HG02623 (cell line): ENCODE measurements at regions not wholly inside any gene's neighbourhood (a gene's known extent, or its start where the extent isn't known, plus 50 kb on each side); places are given as distances from the start of the nearest gene placed in this dataset.

Experiments used
- ATAC-seq: cut with Tn5 transposase; IDR thresholded peaks from one replicate; pipeline ENCODE4 v1.9.1; 2021; ENCODE audit warnings: moderate library complexity; ENCODE audit not compliant: unreplicated experiment

DNA sequence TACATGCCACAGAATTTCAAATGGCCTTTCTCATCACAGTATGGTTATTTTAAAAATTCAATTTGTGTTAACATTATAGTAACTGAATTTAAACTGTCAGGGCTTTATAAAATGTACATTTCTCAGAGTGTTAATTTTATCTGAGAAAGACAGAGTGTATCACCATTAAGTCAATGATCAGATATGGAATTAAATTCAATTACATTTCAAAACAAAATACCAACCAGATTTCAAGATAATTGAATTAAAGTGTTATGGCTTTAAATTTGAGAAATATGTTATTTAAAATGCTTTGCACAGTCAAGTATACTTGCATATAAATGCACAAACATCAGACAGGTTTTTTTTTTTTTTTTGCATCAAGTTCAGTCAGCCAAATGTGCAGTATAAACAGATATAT, 1574.4 kb downstream of the BRINP3 start:
- ATAC-seq, result no peak

DNA sequence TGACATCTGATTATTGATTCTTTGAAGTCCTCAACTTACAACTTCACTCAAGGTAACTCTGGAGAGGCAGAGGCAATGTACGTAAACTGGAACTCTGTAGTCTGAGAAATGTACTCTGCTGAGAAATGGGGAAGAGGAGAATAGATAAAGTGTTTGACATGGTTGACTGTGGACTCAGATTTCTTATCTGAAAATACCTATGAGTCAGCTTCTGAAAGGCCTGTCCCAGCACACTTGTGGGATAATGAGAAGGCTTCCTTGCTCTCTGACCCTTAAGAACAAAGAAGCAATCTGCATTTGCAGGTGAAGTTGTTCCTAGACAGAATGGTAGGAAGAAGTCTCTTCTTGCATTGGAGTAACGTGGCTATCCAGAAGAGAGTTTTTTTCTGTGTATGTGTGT, 1573.5 kb downstream of the BRINP3 start:
- no peak for ATAC-seq

DNA sequence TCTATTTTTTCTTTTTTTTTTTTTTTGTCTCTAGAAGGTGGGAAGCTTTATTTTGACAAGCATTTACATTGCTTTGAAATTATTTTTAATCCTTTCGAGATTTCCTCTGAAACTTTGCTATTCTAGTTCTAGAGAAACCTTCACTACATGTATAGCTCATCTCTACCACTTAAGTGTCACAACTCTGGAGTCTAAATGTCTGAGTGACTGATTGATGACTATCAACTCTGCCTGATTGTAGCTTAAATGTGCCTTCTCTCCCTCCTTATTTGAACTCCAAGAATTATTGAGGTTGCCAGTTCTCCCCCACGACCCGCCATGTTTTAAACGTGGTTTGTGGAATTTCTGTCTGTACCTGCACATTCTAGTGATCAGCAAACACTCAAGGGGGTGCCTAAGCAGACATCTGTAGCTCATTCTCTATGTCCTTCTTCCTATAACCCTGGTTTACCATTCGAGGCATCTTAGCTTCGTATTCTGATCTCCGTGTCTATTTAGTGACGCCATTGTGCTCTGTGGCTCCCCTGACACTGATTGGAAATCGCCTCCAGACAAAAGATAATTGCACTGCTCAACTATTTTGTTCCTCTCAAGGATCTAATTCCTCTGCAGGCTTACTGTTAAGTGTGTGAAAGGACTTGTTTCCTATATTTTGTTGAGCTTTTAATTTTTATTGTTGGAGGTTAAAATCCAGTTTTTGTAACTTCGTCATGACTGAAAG, 1570.6 kb downstream of the BRINP3 start:
- no peak for ATAC-seq

DNA sequence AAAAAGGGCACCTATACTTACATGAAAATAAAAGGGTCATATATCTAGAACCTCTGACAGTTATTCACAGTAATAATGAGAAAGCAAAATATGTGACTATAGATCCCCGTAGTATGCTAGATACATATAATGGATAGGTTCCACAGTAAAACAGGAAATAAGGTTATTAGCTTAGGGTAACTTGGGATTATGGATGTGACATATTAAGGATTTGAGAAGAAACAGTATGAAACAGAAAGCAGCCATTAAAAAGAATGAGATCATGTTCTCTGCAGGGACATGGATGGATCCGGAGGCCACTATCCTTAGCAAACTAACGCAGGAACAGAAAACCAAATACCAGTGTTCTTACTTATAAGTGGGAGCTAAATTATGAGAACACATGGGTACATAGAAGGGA, 1547.3 kb downstream of the BRINP3 start:
- no peak for ATAC-seq

DNA sequence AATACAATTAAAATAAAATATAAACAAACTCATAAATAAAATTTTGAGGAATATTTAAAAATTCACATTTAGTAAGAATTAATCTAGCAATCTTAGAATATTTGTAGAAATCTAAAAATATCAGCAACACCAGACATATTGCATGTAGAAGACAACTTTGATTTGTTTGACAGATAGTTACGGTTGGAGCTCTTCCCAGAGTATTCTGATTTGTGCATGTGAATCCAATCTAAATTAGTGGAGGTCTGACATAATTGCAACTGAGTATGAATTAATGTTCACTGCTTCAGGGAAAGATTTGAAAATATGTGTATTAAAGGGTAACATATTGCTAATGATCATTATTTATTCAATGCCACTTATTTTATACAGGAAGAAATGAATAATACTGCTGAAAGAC, 1546.2 kb downstream of the BRINP3 start:
- ATAC-seq, result no peak

DNA sequence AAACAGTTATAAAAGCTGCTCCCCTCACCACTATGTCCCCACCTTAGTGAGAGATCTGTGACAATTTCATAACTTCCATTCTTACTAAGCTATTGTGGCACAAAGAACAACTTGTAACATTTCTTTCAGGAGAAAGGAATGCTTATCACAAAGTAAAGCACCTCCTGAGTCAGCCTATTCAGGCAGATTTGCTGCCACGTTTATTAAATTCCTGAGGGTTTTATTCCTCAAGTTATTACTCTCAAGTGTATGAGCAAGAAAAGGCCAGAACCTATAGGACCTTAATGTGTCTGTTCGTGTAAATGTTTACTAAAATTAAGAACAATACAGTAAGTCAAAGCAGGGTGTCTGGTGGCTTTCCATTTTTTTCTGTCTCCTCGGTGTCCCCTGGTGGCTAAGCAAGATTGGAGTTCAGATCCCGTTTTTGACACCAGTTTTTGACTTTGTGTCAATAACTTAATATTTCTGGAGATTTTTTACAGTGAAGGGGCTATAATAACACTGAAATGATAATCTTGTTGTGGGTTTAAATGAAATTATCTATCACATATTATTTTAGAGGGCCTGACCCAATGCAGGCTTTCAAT, 1539.6 kb downstream of the BRINP3 start:
- no peak for ATAC-seq

DNA sequence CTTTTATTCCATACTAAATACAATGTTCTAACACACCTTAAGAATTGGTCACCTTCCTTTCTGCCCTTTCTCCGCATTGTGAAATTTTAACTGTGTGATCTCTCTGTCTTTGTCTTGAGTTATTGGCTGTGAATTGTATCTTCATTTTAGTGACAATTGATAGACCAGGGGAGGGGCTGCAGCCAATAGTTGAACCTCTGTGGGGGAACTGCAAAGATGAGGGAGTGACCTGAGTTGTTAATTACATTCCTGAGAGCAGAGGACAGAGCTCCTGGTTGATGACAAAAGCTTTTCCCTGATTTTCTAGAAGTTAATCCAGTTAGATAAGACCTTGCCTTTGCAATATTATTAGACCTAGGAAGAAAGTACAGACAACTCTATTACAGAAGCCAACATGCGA, 1535.7 kb downstream of the BRINP3 start:
- no peak for ATAC-seq

DNA sequence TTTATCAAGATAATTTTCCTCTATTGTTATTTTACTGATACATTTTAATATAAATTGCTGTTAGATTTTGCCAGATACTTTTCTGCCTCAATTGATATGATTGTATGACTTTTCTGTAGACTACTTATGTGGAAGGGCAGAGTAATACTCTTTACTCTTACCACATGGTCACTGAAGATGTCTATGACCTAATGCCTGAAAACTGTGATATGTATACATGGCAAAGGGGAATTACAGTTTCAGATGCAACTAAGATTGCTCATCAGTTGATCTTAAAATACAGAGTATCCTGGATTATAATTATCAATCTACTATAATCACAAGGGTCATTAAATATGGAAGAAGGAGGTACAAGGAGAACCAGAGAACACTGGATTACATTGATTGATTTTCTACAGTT, 1528.0 kb downstream of the BRINP3 start:
- ATAC-seq, result no peak

DNA sequence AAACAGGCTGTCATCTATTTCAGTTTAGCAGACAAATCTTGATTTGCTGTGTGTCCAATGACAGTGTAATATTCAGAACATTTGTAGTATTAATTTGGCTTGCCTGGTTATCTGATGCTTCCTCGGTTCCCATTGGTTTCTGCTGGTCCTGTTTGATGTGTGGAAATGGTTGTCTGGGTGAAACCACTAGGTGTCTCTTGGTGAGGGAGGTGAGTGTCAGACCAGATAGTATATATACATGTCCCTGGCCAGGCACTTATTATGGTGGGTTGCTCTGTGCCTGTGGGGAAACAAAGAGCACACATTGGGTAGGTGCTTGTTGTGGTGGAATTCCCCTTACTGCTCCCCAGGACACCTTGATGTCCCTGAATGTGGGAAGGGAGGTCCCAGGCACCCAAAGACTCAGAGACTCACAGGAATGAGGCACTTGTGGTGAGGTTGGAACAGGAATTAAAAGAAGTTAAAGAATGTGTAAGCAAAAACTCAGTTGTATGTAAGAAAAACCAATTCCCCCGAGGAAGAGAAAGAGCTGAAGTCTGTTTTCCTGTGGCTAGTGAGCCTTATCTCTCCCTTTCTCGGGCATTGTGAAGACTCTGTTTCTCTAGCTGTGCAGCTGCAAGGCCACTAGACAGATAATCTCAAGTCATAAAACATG, 1519.1 kb downstream of the BRINP3 start:
- no peak for ATAC-seq

DNA sequence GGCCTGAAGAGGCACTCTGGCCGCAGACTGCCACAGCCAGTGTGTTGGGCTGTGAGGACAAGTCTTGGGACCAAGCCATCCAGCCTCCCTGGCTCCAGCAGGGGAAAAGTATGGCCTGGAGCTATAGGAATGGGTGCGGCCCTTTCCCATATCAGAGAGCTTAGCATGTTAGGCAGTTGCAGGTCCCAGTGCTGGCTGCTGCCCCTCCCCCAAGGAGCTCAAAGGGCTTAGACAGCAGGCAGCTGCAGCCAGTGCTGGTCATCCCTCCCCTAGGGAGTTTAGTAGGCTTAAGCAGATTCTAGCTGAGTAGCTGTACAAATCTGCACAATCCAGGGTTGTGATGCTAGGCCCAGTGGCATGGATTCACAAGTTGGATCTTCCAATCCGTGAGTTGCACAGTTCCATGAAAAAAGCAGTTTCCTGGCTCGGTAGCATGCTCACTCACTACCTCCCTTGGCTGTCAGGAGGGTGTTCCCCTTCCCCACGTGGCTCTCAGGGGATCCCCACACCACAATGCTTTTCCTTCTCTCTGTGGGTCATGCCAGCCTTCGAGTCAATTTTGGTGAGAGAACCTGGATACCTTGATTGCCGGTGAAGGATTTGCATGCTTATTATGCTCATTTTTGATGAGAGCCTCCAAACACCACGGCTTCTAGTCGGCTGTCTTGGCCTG, 1490.8 kb downstream of the BRINP3 start:
- no peak for ATAC-seq

DNA sequence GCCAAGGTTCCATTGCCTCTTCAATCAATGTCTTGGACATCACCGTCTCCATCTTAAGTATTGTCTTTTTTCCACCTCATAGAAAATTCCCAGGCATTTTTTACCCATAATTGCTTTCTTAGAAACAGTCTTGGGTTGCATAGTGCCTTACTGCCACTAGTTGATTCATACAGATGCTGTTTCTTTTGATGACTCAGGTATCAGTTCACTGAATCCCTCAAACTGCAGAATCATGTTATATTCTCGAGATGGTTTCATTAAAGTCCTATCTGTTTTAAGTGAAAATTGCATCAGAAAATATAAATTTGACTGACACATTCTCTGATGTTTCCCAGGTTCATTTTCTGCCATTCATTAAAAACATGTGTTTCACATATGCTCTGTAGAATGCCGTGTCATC, 1489.1 kb downstream of the BRINP3 start:
- ATAC-seq, result no peak

DNA sequence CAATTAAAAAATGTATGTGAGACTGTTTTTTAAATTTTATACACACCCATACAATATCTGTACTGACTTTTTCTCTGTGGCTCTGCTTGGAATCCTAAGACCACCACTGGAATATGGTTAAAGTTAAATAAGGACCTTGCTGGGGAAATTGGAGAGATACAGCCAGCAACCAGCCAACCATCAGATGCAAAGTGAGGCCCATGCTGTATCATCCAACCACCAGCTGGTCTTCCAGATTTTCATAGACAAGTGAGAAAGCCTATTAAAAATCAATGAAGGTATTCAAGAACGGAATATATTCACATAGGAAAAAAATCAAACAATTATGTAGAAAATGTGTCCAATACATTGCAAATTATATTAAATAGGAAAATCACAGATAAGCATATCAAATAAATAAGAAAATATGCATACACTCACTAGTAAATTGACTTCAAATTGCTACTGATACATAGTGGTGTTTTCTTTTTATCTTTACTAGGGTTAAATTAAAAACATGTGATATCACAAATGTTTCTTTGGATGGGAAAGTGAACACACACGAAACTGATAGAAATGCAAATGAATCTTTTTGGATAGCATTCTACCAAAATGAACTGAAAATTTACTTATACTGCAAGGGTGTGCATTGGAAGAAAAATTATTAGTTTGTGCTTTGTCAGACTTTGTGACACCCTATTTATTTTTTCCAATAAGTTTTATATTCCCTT, 1486.3 kb downstream of the BRINP3 start:
- ATAC-seq, result no peak

DNA sequence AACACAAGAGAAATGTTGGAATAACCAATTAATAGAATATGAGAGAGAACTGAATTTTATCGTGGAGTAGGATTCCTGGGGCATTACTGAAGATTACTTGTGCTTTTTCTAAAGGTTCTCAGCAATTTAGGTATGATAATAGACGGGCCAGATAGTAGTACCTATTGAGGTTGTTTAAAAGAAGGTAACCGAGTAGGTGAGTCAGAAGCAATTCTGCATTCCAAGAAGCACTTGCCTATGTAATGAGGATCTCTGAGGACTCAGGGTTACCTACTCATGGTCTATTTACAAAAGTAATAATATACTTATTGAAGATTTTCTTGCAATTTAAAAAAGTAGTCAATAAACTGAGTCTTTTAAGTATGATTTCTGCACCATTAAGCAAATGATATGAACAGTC, 1469.8 kb downstream of the BRINP3 start:
- no peak for ATAC-seq

DNA sequence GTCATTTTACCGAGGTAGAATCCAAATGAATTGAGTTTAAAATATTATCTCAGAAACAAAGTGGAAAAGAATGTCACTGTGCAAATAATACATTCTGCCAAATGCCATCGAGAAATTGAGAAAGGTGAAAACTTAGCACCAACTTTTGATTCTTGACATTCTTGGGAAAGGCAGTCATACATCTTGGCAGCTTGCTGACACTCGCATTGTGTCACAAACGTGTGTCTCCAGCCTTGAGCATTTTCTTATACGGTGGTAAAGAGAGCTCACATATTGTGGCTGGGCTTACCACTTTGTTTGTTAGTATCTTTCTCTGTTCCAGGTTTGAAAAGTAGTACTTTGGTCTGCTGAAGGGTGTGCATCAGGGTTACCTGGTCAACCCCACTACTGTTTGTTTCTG, 1456.1 kb downstream of the BRINP3 start:
- ATAC-seq, result no peak

DNA sequence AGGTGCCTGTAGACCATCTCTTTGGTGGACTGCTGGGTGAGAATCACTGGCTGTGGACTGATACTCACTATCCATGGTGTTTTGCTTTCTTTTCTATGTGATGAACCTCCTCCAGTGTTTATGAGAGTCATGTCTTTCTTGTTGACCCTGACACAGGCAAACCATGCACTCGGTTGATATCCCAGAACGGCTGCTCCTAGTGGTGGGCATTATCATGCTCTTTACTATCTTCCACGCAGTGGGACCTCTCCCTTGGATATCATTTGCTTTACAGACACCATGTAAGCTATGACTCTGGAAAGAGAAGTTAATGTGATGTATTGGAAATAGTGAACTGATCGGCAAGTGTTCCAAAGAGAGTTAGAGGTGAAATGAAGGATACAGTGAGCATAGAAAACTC, 1455.6 kb downstream of the BRINP3 start:
- ATAC-seq, result no peak

DNA sequence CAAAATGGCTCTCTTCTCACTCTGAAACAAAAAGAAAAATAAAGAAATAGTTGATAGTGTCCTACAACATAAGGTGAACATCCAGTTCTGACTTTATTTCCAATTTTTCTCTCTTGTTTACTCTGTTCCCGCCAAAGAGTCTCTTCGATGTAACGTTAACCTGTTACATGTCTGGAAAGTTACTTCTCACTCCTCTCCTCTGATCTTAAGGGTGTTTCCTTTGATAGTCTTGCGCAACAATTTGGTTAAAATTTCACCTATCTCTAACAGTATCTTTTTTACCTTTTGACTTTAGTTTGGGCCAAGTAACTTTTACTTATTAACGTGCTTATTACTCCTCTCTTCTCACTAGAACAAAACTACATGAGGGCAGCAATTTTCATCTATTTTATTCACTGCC, 1450.2 kb downstream of the BRINP3 start:
- ATAC-seq, result no peak

DNA sequence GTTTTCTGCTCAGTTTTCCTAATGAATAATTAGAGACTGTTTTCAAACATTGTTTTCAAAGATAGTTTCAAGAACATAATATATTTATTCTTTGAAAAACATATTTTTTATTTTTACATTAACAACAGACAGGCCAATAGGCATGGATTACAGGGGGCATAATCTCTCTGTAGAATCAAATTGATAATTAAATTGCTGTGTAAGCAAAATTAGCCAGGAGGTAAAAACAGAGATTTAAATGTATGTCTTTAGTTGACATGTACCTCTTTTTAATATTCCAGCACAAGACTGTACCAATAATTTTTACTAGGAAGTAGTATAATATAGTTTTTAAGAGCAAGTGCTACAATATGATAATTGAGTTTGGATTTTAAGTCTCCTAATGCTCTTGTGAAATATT, 1444.5 kb downstream of the BRINP3 start:
- no peak for ATAC-seq

DNA sequence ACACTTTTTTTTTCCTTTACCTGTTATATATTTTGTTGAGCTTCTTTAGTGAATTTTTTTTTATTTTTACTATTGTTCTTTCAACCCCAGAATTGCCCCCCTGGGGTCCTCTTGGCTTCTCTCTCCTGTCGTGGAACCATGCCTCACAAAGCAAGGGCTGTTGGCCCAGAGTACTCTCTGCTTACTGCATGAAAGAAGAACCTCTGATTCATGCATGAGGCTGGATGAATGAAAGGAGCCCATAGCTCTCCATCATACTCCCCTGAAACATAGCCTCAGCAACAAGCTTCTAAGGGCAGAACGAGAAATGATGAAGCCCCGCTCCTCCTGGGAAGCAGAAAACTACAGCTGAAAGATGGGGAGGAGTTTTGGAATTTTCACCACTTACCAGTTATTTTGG, 1441.0 kb downstream of the BRINP3 start:
- no peak for ATAC-seq

DNA sequence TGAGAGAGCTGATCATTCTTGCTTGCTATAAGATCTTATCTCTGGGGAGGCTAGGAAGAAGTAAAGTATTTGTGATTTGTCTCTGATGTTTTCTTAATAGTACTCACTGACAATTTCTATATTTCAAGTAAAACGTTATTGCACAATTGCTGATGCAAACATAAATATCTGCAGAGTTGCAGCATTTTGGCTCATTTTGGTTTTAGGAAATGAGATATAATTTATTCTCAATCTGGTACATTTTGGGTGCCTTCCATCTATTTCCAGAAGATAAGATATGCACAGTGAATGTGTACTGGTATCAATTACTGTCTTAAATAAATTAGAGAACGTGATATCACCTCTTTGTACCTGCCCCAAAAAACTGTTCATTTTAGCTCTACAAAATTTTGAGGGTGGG, 1431.5 kb downstream of the BRINP3 start:
- ATAC-seq, result no peak

DNA sequence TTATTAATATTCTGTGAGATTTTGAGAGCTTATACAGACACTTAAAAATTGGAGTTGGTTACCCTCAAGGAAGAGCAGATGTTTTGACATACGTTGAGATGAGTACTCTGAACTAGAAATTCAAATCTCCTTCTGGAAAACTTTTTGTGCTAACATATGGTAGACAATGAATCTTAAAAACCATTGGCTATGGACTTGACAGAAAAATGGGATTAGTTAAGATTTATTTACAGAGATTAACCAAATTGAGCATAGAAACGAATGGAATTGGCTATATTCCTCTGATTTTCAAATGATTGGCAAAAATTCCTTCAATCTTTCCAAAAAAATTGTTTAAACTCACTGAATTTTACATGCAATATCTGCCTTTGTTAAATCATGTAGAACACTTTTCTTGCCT, 1392.9 kb downstream of the BRINP3 start:
- no peak for ATAC-seq

DNA sequence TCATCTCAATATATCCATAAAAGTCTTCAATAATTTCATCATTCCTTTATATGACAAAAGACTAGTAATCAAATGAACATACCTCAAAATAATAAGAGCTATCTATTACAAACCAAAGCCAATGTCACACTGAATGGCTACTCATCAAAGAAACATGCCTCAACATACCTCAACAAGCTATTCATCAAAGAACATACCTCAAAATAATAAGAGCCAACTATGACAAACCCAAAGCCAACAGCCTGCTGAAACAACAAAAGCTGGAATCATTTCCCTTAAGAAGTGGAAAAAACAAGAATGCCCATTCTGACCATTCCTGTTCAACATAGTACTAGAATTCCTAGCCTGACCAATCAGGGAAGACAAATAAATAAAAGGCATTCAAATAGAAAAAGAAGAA, 1373.7 kb downstream of the BRINP3 start:
- no peak for ATAC-seq
